Breast epithelium (tissue), 3 donors: ENCODE measurements at regions not wholly inside any gene's neighbourhood (a gene's known extent, or its start where the extent isn't known, plus 50 kb on each side); places are given as distances from the start of the nearest gene placed in this dataset.

ENCODE experiments used
- CTCF ChIP-seq, 3 donors: fragments of 450-650 bp; IDR thresholded peaks; one replicate each; pipeline ENCODE4 v1.5.1; 2016 to 2017; ENCODE audit warnings: antibody characterized with exemption in 3 of 3, mild to moderate bottlenecking in 3 of 3, moderate library complexity in 3 of 3
- POLR2A ChIP-seq: fragments of 450-650 bp; IDR thresholded peaks from one replicate; pipeline ENCODE4 v1.6.1; 2016; ENCODE audit warnings: antibody characterized with exemption, mild to moderate bottlenecking, moderate library complexity

GRCh38 chr6:120200853-120201252, 851.3 kb upstream of the MAN1A1 start:
- TF ChIP-seq CTCF (IDR thresholded peaks at IDR 0.05) (no peak), POLR2A (no peak)
